Vagina (tissue), 2 donors: ENCODE measurements at regions not wholly inside any gene's neighbourhood (a gene's known extent, or its start where the extent isn't known, plus 50 kb on each side); places are given as distances from the start of the nearest gene placed in this dataset.

Experiments
- CTCF ChIP-seq, 3 experiments: fragments of 450-650 bp in 2 of 3; fragments of 200-600 bp in 1 of 3; sonication (generic) in 1 of 3; IDR thresholded peaks; one replicate each; pipeline ENCODE4 v1.5.1; 2017 to 2019; ENCODE audit warnings: antibody characterized with exemption in 3 of 3, mild to moderate bottlenecking in 2 of 3, moderate library complexity in 2 of 3
- POLR2A ChIP-seq, 2 donors: fragments of 450-650 bp; IDR thresholded peaks; one replicate each; pipeline ENCODE4 v1.6.1; 2017; ENCODE audit warnings: antibody characterized with exemption in 2 of 2, mild to moderate bottlenecking in 2 of 2, moderate library complexity in 2 of 2
- POLR2AphosphoS5 ChIP-seq, 2 donors: sonication (generic); formaldehyde crosslinking; IDR thresholded peaks; one replicate each; pipeline ENCODE4 v1.9.0; 2017; ENCODE audit warnings: antibody characterized with exemption in 2 of 2, mild to moderate bottlenecking in 2 of 2, low read depth in 1 of 2; ENCODE audit not compliant: insufficient read depth in 1 of 2

DNA sequence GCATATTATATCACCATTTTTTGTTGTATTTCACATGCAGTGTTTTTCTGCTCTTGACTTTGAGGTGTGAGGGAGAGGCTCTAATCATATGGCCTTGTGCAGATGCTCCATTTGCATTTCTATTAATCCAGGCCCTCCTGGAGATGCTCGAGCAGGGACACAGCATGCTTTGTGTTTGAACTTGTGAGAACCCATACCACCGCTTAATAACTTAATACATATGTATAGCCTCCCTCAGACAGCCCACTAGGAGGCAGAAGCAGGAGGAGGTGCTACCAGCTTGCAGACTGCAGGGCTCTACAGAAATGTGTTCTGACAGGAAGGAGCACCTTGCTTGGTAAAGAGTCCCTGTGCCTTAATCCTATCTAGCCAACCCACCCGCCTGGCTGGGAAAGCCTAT lies 155.2 kb downstream of the BARHL2 start:
- TF ChIP-seq POLR2A (IDR thresholded peaks at IDR 0.05) = no peak
- TF ChIP-seq CTCF (IDR thresholded peaks at IDR 0.05) = no peak
- no peak for TF ChIP-seq POLR2AphosphoS5 (IDR thresholded peaks at IDR 0.05; ENCODE audit: insufficient read depth in 1 of 2, low read depth in 1 of 2)
